GM19438 (cell line): ENCODE measurements at regions not wholly inside any gene's neighbourhood (a gene's known extent, or its start where the extent isn't known, plus 50 kb on each side); places are given as distances from the start of the nearest gene placed in this dataset.
"Not testable (repeated sequence)": the region's sequence is repeated elsewhere in the genome, so short reads cannot be mapped to it uniquely, and the experiment has no call there.

Experiments used
- ATAC-seq: cut with Tn5 transposase; IDR thresholded peaks from one replicate; pipeline ENCODE4 v1.9.1; 2021; ENCODE audit warnings: low read depth; ENCODE audit not compliant: unreplicated experiment

DNA sequence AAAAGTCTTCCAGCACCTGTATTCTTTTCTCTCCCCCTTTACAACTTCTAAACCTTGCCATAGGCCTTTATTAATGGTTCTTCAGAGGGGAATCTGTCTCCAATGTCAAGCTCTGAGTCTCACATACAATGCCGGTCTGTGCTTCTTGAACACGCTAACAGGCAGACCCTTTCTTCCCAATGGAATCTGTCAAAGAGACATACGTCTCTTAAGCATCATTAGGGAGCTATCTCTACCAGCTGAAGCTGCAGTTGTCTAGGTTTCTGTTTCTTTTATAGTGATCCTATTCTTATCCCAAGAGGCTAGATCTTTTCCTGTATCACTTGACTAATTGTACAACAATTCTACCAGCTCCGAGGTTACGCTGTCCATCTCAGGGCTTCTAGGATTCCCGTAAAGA, 560.8 kb upstream of the NBEA start:
- no peak for ATAC-seq

DNA sequence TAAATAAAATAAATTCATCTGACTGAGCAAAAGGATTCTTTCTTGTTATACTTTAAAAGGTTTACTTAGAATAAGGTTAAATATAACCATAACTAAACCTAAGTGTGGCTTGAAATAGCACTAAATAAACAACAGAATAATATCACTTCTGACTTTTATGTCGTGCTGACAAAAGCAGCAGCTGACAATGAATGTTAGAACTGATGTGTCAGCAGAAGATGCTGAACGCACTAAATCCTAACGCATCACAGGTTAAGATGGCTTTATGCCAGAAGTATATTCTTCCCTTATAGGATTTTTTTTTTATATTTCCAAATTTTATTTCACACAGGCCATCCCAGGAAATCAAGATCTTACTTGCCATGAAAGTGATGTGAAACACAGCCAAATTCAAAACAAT, 558.3 kb upstream of the NBEA start:
- no peak for ATAC-seq

DNA sequence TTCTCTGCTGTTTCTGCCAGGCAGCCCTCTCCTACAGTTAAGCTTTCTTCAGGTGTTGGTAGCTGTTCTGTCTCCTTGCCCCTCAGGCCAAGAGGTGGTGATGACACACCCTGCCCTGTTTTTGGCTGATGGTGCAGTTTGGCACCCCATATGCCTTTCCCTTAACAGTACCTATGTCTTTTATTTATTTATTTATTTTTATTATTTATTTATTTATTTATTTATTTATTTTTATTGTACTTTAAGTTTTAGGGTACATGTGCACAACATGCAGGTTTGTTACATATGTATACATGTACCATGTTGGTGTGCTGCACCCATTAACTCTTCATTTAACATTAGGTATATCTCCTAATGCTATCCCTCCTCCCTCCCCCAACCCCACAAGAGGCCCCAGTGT, 555.8 kb upstream of the NBEA start:
- not testable (repeated sequence) for ATAC-seq

DNA sequence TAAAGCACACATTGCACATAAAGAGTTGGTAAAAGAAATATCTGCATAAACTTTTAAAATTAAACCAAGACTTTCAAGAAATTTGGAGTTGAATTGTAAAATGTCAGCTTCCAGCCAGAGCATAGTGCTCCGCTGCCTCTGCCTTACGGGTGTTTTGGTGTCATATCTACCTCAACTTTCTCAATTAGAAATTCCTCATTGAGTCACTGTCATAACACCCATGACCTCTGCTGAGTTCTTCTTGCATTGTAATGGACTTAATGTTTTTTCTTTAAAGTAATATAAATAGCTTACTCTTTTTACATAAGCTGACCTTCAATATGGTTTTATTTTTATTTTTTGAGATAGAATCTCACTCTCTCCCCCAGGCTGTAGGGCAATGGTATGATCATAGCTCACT, 551.0 kb upstream of the NBEA start:
- no peak for ATAC-seq

DNA sequence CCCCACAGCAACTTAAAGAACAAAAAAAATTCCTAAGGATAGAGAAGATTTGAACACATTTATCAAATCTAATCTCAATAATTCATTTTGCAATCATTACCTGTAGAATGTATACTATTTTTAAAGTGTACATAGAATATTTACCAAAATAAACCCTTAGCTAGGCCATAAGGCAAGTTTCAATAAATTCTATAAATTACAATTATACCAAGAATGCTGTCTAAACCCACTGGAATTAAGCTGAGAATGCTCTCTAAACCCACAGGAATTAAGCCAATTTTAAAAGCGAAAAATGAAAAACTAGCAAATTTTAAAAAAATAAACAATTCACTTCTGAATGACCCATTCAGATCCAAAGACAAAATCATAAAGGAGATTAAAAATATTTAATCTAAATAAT, 540.4 kb upstream of the NBEA start:
- no peak for ATAC-seq

DNA sequence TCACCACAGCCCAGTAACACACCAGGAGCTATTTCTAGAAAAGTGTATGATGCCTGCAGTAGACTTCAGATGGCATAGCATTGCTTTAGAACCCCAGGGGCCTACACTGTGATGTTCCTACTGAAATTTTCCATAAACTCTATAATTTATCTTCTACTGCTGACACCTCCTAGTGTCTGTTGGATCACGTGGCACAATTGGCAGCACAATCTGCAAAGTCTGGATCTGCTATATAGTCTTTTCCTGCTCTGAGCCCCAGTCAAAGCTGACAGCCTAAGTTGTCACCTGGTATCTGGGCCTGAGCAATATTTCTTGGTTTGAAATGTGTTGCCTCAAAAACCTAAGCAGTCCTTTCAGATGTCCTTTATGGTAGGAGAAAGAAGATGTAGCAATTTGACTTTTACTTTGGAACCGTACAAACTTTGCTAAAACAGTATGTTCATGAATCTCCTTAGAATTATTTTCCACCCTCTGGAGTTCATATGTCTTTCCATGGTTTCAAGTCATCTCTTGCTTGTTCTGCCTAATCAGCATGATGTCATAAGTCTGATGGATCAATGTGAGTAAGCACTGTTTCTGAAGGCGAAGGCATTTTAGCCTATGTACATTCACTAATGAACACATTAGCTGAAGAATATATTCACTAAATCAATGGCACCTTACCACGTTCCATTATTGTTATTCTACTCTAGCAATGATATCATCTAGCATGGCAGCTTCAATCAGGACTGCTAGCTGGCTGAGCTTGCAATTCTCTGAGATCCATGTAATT, 536.5 kb upstream of the NBEA start:
- ATAC-seq = no peak

DNA sequence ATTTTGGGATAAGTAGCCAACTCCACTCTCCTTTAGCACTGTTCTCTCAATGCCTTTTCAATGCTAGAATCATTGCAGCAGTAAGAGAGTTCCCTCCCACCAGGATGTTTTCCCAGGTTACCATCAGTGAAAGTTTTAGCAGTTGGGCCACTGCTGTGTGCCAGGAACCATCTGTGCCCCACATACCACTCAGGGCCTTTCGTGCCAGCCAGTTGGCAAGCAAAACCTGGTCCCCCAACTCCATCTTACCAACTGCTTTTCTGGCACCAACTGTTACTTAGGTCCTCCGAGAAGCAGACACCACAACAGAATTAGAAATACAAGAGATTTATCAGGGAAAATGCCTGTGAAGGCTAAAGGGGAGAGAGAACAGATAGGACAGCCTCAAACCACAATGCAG, 533.4 kb upstream of the NBEA start:
- ATAC-seq = no peak

DNA sequence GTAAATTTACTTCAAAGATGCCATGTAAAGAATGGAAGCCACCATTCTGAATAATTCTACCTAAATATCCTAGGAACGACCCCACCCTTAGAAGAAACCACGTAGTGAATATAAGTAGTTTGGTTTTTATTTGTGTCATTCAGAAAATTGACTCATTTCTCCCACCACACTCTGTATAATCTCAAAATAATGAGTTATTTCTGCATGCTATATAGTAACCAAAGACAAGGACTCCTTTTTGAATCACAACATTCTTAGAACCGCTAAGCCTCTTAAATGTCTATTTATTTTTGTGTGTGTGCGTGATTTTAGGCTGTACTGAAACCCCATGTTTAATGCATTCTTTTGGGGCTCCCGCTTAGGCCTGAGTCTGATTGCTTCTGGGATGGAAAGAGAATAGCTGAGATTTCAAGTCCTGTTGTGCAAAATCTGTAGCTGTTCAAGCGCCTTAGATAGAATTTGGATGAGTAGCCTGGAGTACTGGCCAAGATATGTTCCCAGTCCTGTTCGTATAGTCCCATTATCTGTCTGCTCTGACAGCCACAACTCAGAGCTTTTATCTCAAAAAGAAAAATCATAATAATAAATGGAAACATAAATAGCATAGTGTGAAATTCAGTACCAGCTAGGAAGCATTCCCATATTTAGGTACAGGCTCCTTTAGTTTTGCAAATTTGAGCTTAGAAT, 532.4 kb upstream of the NBEA start:
- no peak for ATAC-seq

DNA sequence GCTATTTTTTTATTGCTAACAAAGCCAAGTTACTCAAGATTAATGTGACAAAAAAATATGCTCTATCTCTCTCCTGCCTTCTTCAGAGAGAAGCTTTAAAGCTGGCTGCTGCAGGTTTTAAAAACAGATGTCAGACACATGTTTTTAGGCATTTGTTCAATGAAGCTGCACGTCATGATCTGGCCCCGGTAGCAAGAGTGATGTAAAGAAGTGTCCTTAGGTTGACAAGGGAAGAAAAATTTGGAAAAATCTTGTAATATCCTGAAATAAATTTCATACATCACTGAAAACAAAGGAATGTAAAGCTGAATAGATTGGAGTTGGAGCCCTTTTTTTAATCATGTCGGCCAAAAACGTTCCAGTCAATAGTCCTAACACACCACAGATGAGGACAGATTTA, 531.4 kb upstream of the NBEA start:
- no peak for ATAC-seq

DNA sequence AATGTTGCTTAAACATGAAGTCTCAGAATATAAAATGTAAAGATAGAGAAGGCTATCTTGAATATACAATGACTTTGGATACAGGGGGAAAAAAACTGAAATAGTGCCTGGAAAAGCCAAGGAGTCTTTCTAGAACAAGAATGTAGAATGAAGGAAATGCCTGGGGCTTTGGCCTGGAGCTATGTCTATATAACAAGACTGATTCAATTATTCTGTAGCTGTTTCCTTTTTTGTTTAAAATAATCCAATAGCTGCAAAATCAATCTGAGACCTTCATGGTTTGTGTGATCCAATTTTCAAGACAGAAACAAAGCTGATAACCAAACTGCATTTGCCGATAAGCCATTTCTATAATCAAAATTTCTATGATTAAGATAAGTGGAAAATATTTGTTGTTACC, 530.9 kb upstream of the NBEA start:
- no peak for ATAC-seq

DNA sequence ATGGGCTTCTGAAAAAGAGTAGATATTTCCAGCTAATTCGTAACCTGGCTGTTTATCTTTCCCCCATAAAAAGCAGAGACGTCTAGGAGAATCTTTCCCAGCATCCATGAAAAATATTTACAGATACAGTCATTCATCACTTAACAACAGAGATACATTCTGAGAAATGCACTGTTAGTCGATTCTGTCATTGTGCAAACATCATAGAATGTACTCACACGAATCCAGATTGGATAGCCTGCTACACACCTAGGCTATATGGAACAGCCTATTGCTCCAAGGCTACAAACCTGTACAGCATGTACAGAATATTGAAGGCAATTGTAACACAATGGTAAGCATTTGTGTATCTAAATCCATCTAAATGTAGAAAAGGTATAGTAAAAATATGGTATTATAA, 530.2 kb upstream of the NBEA start:
- ATAC-seq = no peak

DNA sequence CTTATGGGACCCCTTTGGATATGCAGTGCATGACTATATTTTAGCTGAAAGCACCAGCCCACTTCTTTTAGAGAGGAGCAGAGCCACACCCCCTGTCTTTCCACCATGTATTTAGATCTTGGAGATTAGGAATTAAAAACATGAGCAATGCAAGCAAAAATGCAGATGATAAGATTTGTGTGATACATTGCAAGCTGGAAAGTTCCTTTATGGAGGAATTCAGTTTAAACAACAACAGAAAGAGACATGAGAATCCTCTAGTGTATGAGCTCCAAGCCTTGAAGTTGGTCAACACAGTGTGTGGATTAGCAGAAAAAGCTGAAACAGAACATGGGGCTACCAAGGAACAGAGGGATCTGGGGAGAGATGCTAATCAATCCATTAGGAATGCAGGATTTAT, 529.8 kb upstream of the NBEA start:
- no peak for ATAC-seq

DNA sequence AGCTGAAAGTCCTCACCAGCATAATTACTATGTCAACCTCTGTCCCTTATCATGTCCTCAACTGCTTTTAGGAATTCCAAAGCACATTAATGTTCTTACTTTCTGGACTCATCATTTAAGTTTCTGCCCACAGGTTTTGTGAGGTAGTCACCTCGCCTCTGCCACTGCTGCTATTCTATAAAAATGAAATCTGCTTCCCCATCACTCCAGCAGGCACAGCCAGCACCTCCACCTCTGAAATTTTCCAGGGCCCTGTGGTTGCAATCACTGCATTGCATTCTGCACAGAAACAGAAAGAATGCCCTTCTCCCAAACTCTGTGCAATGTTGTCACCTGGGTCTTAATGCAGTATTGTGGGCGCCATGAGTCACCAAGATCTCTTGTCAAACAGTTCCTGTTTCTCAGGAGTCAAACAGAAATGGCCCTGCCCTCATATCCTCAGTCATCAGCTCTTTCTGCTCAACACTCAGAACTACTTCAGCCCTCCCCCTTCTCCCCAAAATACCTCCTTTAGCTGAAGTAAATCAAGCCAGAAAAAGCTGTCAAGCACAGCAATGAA, 529.2 kb upstream of the NBEA start:
- ATAC-seq = no peak

DNA sequence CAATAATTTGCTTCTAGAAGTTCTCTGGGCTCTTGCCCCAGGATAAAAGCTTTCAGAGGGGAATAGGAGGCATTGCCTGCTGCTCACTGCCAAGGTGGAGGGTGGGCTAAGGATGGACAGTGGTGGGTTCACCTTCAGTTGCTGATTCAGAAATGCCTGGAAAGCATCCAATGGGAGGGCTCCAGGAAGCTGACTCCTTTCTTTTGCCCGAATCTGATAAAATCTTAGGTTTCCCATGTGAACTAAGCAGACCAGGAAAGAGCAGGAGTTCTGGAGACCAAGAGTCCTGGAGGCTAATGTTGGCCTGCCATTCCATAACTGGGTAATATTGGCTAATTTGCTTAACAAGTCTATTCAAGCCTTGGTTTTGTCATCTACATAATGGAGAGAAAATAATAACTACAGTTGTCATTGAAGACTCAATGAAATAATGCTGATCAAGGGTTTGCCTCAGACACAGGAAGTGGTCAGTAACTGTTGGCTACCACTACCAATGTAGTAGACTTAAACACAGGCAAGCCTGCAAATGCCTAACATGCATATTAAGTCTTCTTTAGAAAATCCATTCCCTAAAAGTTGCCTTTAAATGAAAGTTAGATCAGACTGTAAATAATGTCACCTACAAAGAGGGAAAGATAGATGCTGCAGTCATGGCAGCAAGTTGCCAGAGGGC, 528.4 kb upstream of the NBEA start:
- ATAC-seq = no peak

DNA sequence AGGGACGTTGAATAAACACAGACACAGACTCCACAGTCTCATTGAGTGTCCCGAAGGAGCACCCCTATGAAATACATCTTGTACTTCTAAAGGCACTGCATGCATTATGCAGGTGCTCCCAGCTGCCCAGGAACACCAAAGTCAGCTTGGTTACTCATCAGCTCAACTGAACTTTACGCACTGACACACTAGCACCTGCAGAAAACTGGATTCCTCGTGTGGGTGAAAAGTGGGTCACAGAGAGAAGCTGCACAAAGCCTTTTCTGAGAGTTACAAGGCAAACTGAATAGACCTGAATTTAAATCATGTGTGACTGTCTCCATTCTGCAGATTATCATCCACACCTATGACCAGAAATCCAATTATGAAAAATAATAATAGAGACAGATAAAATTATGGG, 527.5 kb upstream of the NBEA start:
- ATAC-seq = no peak

DNA sequence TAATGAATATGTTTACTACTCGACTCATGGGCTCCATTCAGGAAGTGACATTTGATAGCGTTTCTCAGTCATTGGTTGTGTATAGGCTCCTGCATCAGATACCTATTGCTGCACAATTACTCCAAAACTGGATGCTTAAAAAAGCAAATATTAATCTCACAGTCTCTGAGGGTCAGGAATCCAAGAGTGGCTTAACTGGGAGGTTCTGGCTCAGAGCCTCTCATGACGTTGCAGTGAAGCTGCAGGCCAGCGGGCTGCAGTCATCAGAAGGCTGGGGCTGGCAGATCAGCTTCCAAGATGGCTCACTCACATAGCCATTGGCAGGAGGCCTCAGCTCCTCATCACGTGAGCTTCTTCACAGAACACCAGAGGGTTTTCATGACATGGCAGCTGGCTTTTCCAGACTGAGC, 525.1 kb upstream of the NBEA start:
- ATAC-seq = no peak

DNA sequence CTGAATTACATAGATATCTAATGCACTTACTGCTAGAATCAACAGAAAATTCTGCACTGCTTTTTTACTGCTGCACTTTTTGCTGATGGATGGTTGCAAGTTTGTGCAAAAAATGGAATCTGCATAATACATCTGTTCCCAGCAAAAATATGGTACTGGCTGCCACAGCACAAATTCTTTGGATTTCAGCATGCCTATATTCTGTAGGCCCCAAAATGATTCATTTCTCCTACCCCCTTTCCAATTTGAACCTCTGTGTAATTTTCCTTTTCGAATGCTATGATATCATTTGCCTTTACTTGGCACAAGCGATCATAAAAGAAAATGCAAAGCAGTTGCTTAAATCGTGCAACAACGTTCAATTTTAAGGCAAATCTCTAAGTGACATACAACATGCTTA, 524.2 kb upstream of the NBEA start:
- ATAC-seq = no peak

DNA sequence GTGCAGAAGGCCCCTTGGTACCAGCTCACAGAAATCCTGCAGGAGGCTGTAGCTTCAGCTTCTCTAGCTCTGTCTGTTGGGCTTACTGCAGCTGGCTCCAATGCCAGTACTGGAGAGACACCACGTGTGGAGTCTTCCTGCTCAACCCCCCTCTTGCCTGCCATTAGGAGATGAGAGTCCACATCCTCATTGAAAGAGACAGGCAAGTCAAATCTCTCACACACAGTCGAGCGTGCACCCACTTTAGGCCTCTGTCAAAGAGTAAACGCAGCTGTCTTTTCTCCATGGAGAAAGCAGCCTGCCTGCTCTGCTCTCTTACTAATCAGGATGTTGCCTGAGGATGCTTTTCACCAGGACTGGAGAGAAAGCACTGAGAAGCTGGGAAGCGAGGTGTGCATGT, 523.0 kb upstream of the NBEA start:
- no peak for ATAC-seq

DNA sequence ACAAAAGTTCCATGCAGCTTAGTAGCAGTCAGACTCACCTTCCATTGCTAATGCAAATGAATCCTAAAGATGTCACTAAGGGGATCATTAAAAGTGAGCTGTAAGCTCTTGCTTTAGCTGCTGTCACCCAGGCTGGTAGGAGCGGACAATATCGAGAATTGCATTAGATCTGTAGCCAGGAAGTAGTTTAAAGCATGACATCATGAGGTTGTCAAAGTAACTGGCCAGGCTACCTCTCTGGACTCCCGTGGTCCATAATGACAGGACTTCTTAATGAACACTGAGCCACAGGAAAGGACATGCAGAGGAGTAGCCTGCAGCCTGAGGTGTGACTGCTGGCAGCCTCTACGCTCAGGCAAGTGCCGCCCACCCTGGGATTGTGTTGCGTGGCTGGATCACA, 522.3 kb upstream of the NBEA start:
- ATAC-seq = no peak

DNA sequence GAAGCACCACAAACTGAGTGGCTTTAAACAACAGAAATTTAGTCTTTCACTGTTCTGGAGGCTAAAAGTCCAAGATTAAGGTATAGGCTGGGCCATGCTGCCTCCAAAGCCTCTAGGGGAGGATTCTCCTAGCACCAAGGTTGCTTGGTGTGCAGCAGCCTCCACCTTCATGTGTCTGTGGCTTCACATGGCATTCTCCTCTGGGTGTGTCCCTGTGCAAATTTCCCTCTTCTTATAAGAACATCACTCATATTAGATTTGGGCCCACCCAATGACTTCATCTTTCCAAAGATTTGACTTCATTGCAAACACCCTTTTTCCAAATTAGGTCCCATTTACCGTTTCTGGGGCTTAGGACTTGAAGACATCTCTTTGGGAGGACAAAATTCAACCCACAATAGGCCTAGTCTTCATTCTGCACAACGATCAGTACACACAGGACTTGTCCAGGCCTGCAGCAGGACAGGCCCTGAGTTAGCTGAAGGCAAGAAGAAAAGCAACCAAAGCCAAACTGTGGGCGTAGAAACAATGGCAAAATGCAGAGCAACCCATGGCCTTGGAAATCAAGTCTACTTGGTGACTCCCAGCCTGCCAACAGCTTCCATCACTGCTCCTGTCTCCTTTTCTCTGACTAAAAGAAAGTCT, 521.2 kb upstream of the NBEA start:
- no peak for ATAC-seq

DNA sequence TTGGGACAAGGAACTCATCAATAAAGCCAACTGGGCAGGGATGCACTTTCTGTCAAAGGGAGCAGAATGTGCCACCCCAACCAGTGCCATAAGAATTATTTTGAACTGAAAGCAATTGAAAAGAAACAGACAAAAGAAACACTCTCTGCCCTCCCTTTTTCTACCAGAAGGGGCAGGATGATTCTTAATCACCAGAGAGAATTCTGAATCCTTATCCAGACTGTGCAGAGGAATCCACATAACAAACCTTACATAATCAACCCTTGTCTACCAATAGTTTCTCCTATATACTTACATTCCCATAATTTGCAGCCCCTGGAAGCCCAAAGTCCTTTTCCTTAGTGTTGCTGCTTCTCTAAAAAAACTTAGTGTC, 520.7 kb upstream of the NBEA start:
- ATAC-seq = no peak
